ENCODE measurements at regions not wholly inside any gene's neighbourhood (a gene's known extent, or its start where the extent isn't known, plus 50 kb on each side); places are given as distances from the start of the nearest gene placed in this dataset.

- DNase-seq (ENCODE audit: low spot score) (no peak), ATAC-seq (no peak)
- intact Hi-C loops (cut with DNase I) = no loop called here
Observed at GRCh38 chr18:6677086-6677485, 52.4 kb upstream of the ARHGAP28 start.

GRCh38 chr18:6679201-6679600 lies 50.3 kb upstream of the ARHGAP28 start:
- intact Hi-C loops (cut with DNase I) = no loop called here
- DNase-seq (ENCODE audit: low spot score) (no peak), ATAC-seq (no peak)

Measured in sciatic nerve (tissue), 2 donors.